ENCODE measurements at regions not wholly inside any gene's neighbourhood (a gene's known extent, or its start where the extent isn't known, plus 50 kb on each side); places are given as distances from the start of the nearest gene placed in this dataset.

DNA sequence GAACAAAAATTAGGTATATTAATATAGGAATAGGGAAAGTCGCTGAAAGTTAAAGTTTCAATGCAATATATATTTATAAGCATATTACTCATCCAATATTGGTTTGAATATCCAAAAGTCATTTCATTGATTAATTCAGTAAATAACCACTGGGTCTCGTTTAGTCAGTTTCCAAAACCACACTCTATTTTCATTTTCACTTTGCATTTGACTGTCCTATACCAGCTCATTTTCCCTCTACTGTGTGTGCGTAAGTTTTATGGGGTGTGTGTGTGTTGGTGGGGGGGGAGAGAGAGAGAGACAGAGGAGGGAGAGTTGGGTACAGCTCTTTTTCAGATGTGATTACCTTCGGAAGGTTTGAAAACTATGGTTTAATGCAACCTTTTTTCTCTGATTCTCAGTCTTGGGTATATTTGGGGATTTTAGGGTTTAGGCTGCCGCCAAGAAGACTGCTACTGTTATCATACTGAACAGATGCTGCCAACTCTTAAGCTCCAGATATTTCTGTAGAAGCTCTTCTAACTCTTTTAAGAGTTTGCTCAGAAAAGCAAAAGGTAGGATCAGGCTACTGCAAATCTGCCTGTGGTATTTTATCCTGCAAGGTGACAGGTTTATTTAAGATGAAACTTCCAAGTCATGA lies 1427.4 kb downstream of the PCDH7 start:
- DNase-seq (ENCODE audit: low read depth in 3 of 3), result no peak

DNA sequence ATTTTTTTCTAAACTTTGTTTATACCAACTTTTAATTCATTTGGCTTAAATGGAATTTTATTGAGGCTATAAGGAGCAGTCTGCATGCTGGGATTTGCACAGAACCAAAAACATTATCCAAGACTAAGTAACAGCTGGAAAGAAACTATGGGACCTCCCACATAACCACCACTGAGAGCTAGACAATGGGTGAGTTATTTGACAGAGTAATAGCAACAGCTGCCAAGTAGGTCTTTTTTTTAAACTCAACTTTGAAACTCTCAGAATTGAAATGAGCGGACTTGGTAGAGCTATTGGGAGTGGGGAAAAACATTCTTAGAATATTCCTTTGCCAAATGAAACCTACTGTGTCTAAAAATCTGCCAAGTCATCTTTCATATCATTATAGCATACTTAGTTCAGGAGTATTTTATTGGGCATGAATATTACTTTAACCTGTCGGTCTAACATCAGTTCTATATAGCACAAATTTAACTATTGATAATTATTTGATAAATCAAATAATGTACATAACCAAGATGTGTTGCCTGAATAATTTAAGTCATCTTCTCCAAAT lies 1428.0 kb downstream of the PCDH7 start:
- DNase-seq (ENCODE audit: low read depth in 3 of 3), result no peak

DNA sequence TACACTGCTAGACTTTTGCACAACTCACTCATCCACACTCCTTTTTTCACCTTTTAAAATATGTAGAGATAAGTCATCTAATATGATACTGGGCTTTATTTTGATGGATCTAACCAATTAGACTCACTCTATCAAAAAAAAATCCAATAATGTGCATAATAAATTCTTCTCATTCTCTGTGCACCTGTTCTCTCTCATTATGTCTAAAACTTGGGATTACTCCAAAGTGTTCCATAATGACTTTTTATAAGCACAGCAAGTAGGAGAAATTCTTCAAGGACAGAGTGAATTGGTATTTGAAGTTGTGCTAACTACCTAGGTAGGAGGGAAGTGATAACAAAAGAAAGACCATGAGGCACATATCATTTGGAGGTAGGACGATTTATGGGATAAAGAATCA lies 1438.8 kb downstream of the PCDH7 start:
- no peak for DNase-seq (ENCODE audit: low read depth in 3 of 3)

DNA sequence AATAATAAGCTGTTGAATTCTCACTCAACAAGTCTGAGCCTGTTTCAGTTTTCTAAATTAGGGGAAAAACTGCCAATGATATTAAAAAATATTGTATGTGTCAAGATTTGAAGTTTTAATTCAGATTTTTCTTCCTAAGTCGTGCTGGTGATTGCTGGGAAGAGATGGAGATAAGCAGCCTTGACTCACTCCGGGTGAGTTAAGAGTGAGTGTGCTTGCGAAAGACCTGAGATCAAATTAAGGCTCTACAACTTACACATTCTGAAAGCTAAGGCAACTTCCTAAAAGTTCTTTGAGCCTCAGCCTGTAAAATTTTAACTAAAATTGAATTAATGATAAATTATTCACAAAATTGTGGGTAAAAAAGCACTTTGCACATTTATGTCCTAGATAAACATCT lies 1441.2 kb downstream of the PCDH7 start:
- no peak for DNase-seq (ENCODE audit: low read depth in 3 of 3)

DNA sequence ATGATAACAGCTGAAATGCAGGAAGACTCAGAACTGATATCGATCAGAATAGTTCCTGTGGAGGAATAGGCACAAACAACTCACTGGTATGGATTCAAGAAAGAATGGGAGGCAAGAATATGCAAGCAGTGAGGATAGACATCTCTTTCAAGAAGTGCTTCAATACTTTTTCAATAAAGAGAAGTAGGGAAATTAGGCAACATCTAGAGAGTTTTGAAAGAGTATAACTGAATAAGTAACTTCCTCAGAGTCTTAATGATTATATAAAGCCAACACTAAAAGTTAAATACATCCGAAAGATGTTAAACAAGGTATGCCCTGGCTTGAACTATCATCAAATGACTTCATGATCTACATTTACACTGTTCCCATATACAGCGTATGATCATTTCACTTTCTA lies 1443.0 kb downstream of the PCDH7 start:
- no peak for DNase-seq (ENCODE audit: low read depth in 3 of 3)

DNA sequence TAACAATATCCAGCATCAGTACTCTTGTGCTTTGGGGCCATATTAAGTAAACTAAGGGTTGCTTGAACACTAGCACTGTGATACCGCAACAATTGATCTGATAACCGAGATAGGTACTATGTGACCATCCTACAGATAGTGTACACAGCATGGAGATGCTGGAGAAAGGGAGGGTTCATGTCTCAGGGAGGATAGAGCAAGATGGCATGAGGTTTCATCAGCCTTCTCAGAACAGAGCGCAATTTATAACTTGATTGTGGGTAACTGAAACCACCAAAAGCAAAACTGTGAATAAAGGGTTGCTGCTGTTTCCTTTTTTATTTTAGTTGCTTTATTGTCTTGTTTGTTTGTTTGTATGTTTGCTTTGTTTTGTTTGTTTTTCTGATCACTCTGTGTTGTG lies 1449.7 kb downstream of the PCDH7 start:
- DNase-seq (ENCODE audit: low read depth in 3 of 3), result no peak

- DNase-seq (ENCODE audit: low read depth in 3 of 3), result no peak
Measured at GRCh38 chr4:32172086-32172485, 1451.9 kb downstream of the PCDH7 start.

- DNase-seq (ENCODE audit: low read depth in 3 of 3), result no peak
Measured at GRCh38 chr4:32172761-32173160, 1452.6 kb downstream of the PCDH7 start.

DNA sequence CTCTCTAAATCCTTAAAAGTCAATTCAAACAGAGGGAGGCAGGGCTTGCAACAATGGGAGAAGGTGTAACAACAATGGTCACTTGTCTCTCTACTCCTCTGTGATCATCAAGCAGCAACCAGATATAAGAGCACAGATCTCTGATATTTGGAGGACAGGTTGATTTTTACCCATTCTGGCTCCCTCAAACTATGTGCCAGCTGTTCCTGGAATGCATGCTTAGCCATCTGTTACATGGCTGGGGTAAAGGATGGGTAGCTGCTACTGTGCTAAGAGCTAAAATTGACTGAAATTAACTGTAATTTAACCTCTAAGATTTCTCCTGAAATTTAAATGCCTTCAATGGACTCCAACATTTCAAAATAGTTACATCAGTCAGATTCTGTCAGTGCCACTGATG lies 1459.9 kb downstream of the PCDH7 start:
- DNase-seq (ENCODE audit: low read depth in 3 of 3), result no peak

DNA sequence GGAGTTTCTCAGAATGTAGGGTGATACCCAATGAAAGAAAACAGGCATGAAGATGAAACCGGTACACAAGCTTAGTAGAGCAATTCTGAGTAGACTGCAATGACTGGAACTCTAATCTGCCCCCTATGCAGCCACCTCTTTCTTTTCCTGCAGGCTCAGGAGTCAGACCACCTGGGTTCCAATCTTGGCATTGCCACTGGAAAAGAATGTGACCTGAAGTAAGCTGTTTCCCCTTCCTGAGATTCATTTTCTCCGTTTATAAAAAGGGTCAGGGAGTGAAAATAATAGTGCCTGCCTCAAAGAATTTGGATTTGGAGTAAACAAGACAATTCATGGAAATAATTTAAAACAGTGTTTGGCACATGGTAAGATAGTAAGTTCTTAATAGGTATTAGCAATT lies 1464.0 kb downstream of the PCDH7 start:
- no peak for DNase-seq (ENCODE audit: low read depth in 3 of 3)

GRCh38 chr4:32189130-32189529 lies 1469.0 kb downstream of the PCDH7 start:
- no peak for DNase-seq (ENCODE audit: low read depth in 3 of 3)

DNA sequence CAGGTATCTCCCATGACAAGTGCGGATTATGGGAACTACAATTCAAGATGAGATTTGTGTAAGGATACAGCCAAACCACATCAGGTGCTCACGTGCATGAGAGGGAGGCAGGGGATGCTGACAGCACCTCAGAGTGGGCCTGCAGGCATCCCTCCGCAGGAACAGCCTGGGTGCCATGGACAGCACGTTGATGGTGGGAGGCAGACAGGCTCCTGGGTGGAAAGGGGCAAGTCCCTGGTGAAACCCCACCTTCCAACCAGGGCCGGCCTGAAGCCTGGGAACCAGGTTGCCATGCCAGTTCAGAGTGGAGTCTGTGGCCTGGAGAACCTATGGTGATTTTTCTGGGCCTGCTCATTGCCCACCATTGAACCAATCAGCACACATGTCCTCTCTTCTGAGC lies 1469.6 kb downstream of the PCDH7 start:
- no peak for DNase-seq (ENCODE audit: low read depth in 3 of 3)

DNA sequence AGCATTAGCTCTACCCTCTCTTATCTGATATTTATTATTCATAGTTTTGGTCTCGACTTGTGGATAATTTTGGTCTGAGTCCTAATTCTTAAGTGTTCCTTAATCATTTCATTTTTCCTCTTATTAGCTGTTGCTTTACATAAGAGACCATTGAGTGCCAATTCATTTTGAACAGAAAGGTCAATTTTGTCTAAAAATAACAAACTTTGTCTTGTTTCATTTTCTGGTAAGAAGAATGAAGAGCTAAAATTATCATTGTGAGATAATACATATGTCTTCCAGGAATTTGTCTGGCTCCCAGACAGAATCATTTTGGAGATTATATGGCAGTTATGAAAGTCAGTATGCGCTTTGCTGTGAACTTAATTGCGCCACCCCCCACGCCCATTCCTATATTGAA lies 1471.8 kb downstream of the PCDH7 start:
- no peak for DNase-seq (ENCODE audit: low read depth in 3 of 3)

DNA sequence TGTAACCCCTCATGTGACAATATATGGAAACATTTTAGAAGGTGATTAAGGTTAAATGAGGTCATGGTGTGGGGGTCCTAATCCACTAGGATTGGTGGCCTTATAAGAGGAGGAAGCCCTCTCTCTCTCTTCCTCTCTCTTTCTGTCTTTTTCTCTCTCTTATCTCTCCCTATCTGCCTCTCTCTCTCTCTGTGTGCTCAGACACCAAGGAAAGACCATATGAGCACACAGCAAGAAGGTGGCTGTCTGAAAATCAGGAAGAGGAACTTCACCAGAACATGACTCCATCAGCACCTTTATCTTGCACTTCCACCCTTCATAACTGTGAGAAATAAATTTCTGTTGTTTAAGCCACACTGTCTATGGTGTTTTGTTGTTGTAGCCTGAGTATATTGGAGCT lies 1472.2 kb downstream of the PCDH7 start:
- DNase-seq (ENCODE audit: low read depth in 3 of 3), result no peak

DNA sequence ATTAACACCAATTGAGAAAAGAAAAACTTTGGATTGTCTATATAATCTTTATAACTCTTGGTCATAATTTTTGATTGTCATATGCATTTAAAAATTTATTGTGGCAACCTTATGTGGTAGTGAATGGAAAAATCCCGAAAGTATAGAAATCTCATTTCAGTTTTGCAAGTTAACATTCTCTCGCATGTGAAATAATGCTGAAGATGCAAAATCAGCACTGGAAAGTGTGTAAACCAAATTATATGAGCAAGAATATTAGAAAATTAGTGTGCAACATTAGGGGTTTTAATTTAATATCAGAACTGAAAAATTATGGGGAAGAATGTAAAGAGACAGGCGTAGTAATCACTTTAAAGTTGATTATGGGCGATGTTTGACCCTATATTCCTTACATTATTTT lies 1472.8 kb downstream of the PCDH7 start:
- no peak for DNase-seq (ENCODE audit: low read depth in 3 of 3)

DNA sequence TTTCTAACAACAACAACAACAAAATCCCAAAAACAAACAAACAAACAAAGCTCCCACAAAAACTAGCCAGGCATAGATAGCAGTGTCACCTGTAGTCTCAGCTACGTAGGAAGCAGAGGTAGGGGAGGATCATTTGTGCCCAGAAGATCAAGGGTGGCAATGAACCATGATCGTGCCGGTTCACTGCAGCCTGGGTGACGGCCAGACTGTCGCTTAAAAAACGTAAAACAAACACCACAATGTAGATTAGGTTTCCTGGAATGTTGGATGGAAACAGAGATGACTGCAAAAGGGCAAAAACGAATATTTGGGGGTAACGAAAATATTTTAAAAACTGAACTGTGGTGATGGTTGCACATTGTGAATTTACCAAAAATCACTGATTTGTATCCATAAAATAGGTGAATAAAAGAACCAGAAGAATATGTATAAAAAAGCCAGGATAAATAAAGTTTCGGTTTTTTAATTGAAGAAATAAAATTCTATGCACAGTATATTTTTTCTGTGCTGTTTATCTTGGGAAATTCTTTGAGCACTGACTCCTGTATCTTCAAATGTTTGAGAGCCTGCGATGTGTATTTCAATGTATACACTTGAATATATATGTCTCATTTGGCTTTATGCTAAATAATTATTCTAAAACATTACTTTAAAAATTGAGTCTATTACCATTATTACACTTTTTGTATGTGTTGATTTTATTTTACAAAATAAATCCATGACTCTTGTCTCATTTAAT lies 1477.0 kb downstream of the PCDH7 start:
- no peak for DNase-seq (ENCODE audit: low read depth in 3 of 3)

DNA sequence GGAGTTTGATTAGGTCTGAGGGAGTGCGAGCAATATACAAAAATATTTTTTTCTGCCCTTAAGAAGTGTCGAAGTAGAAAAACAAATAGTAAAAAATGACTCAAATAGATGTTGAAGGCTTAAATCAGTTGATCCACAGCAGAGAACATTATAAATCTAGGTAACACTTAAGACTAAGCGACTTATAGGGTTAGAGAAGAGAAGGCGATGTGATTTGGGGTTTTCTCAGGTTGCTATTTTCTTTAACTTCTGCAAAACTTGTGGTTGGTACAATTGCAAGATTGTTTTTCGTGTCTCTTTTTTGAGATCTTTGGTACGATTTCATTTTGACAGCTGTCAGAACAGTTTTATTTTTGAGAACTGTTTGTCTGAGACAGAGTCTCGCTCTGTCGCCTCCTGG lies 1479.5 kb downstream of the PCDH7 start:
- no peak for DNase-seq (ENCODE audit: low read depth in 3 of 3)

- DNase-seq (ENCODE audit: low read depth in 3 of 3), result no peak
Measured at GRCh38 chr4:32203340-32203739, 1483.2 kb downstream of the PCDH7 start.

DNA sequence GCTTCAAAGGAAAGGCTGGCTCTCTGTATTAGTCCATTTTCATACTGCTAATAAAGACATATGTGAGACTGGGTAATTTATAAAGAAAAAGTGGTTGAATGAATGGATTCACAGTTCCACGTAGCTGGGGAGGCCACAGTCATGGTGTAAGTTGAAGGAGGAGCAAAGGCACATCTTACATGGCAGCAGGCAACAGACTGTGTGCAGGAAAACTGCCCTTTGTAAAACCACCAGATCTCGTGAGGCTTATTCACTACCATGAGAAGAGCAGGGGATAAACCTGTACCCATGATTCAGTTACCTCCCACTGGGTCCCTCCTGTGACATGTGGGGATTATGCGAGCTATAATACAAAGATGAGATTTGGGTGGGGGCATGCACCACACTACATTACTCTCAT lies 1486.6 kb downstream of the PCDH7 start:
- no peak for DNase-seq (ENCODE audit: low read depth in 3 of 3)

DNA sequence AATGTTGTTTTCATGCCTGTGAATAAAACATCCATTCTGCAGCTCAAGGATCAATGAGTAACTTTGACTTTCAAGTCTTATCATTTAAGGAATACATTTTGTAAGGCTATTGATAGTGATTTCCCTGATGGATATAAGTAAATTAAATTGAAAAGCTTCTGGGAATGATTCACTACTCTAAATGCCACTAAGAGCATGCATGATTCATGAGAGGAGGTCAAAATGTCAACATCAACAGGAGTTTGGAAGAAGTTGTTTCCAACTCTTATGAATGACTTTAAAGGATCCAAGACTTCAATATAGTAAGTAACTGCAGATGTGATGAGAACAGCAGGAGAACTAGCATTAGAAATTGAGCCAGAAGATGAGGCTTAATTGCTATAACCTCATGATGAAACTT lies 1487.3 kb downstream of the PCDH7 start:
- no peak for DNase-seq (ENCODE audit: low read depth in 3 of 3)

DNA sequence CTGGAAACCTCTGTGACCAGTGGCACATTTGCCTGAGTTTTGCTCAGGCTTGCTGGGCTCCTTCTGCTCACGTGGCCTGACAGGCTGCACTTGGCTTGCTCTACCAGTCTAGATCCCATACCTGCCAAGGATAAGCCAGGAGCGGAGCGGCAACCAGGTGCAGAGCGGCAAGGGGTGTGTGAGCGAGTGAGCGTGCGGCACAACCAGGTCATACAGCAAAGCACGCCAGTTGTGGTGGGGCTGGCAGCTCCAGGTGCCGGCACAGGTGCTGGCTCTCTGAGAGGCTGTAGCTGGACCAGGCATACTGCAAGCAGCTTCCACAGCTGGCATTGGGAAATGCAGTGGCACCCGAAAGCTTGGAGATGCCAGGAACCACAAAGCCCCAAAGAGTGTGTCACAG lies 1495.1 kb downstream of the PCDH7 start:
- DNase-seq (ENCODE audit: low read depth in 3 of 3), result no peak

DNA sequence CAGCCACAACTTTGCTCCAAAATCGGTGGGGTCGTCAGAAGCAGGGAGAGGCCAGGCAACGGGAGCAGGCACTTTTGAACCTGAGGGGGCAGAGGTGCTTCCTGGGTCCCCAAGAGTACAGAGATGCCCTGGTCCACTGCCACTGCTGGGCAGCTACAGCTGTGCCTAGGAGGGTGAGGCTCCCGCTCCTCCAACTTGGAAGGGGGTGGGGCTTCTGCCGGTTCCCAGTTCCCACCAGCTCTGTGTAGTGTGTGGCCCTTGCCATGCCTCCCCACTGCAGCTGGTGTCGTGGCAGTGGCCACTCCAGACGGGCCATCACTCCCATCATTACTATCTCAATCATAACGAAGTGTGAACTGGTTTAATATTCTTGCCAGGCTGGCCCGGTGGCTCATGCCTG lies 1496.3 kb downstream of the PCDH7 start:
- DNase-seq (ENCODE audit: low read depth in 3 of 3), result no peak

DNA sequence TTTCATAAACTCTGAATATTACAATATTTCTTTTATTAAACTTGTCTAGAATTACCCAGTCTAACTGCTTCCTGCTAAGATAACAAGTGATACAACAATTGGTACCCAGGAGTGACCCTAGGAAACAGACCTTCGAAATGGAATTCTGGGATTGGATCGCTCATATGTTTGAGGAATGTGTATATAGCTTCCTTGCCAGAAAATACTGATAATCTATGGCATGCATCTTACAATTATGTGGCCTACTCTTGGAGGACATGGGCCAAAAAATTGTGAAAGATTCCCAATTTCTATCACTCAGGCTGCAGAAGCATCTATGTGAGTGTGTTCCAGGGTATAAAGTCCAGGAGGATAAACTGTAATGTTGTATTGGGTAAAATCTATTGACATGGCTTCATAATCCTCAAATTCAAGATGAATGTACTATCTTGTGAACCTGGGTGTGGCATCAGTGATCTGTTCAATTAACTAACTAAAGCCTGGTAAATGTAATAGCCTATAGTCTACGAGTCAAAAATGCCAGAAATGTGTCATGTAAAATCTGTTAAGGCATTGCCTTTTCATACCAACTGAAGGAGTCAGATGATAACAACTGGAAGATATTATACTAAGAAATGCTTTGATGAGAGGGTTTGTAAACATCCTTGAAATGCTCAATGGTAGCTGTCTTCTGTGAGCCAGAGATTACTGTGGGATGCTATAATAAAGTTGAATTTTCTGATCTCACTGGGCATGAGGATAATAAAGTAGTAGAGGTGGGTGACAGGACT lies 1499.3 kb downstream of the PCDH7 start:
- DNase-seq (ENCODE audit: low read depth in 3 of 3), result no peak

Measured in stimulated activated CD4-positive, alpha-beta T cell treated with anti-CD3 and anti-CD28 coated beads, TNF-alpha, amount 100 ng/mL, for 24 hours (primary cell).